HG02610 (cell line): ENCODE measurements at regions not wholly inside any gene's neighbourhood (a gene's known extent, or its start where the extent isn't known, plus 50 kb on each side); places are given as distances from the start of the nearest gene placed in this dataset.
A peak's percentile ranks its signal among the peaks of the same experiment; 100 is the strongest.
"Not testable (repeated sequence)": the region's sequence is repeated elsewhere in the genome, so short reads cannot be mapped to it uniquely, and the experiment has no call there.

Experiments used
- ATAC-seq: cut with Tn5 transposase; IDR thresholded peaks from one replicate; pipeline ENCODE4 v1.9.1; 2021; ENCODE audit warnings: mild to moderate bottlenecking, moderate library complexity; ENCODE audit not compliant: unreplicated experiment

GRCh38 chr6:135701426-135701825 lies 150.1 kb upstream of the PDE7B start:
- ATAC-seq: no peak

- no peak for ATAC-seq
Observed at GRCh38 chr6:135703007-135703406, 148.5 kb upstream of the PDE7B start.

- ATAC-seq: peak; percentile 86
Observed at GRCh38 chr6:135703621-135704020, 147.9 kb upstream of the PDE7B start.

- ATAC-seq: no peak
Observed at GRCh38 chr6:135707426-135707825, 144.1 kb upstream of the PDE7B start.

- no peak for ATAC-seq
Observed at GRCh38 chr6:135710042-135710441, 141.5 kb upstream of the PDE7B start.

GRCh38 chr6:135722190-135722589 lies 129.3 kb upstream of the PDE7B start:
- no peak for ATAC-seq

GRCh38 chr6:135722679-135723078 lies 128.8 kb upstream of the PDE7B start:
- ATAC-seq: no peak

- ATAC-seq: no peak
Observed at GRCh38 chr6:135728589-135728988, 122.9 kb upstream of the PDE7B start.

- ATAC-seq: no peak
Observed at GRCh38 chr6:135731116-135731515, 120.4 kb upstream of the PDE7B start.

- ATAC-seq: not testable (repeated sequence)
Observed at GRCh38 chr6:135736351-135736750, 115.2 kb upstream of the PDE7B start.

GRCh38 chr6:135738636-135739035 lies 112.9 kb upstream of the PDE7B start:
- ATAC-seq: no peak

- ATAC-seq: no peak
Observed at GRCh38 chr6:135739288-135739687, 112.2 kb upstream of the PDE7B start.

- ATAC-seq: no peak
Observed at GRCh38 chr6:135740580-135740979, 110.9 kb upstream of the PDE7B start.

- no peak for ATAC-seq
Observed at GRCh38 chr6:135743476-135743875, 108.0 kb upstream of the PDE7B start.

GRCh38 chr6:135748189-135748588 lies 103.3 kb upstream of the PDE7B start:
- ATAC-seq: no peak

GRCh38 chr6:135750081-135750480 lies 101.4 kb upstream of the PDE7B start:
- ATAC-seq: no peak

- no peak for ATAC-seq
Observed at GRCh38 chr6:135753196-135753595, 98.3 kb upstream of the PDE7B start.

GRCh38 chr6:135759831-135760230 lies 91.7 kb upstream of the PDE7B start:
- ATAC-seq: no peak

- ATAC-seq: no peak
Observed at GRCh38 chr6:135774006-135774405, 77.5 kb upstream of the PDE7B start.

- no peak for ATAC-seq
Observed at GRCh38 chr6:135779213-135779612, 72.3 kb upstream of the PDE7B start.

GRCh38 chr6:135780326-135780725 lies 71.2 kb upstream of the PDE7B start:
- ATAC-seq: no peak

- no peak for ATAC-seq
Observed at GRCh38 chr6:135782546-135782945, 69.0 kb upstream of the PDE7B start.

- no peak for ATAC-seq
Observed at GRCh38 chr6:135784507-135784906, 67.0 kb upstream of the PDE7B start.
